ENCODE measurements at regions not wholly inside any gene's neighbourhood (a gene's known extent, or its start where the extent isn't known, plus 50 kb on each side); places are given as distances from the start of the nearest gene placed in this dataset.

- H3K27ac ChIP-seq, result no peak overlapping the region
- no peak for TF ChIP-seq CTCF (conservative IDR thresholded peaks at IDR 0.05)
These were observed 208.6 kb upstream of the OR4E1 start for GRCh38 chr14:21882226-21882625.

DNA sequence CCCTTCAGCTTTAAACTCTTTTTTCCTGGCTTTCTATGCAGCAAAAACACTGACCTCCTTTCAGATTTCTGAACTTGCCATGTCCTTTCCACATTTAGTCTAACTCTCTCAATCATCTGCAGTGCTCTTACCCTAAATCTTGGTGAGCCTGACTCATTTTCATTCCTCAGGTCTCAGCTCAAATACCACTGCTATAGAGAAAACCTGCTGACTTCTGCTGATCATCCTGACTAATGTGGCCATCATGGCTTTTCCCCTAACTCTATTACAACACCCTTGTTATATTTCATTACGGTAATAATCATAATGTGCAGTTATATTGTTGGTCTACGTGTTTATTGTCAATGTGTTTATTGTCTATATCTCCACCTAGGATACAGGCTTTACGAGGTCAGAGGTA lies 207.3 kb upstream of the OR4E1 start:
- TF ChIP-seq ZFX (IDR thresholded peaks at IDR 0.05), result no peak
- no peak overlapping the region for H3K27ac ChIP-seq

DNA sequence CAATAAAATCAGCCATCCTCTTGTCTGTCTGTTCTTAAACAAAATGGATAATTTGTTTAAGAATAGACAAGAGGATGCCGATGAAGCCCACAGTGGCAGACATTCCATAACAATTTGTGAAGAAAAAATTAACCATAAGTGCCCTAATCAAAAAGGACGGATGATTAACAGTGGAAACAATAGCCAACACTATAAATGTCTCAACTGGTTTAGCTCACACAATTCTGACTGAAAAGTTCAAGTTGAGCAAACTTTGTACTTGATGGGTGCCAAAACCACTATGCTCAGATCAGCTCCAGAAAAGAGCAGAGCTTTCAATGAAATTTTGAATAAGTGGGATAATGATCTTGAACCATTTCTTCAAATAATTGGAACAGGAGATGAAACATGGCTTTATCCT lies 202.2 kb upstream of the OR4E1 start:
- no peak overlapping the region for H3K27ac ChIP-seq
- TF ChIP-seq CTCF (conservative IDR thresholded peaks at IDR 0.05), result no peak
- no peak for TF ChIP-seq ZFX (IDR thresholded peaks at IDR 0.05)

DNA sequence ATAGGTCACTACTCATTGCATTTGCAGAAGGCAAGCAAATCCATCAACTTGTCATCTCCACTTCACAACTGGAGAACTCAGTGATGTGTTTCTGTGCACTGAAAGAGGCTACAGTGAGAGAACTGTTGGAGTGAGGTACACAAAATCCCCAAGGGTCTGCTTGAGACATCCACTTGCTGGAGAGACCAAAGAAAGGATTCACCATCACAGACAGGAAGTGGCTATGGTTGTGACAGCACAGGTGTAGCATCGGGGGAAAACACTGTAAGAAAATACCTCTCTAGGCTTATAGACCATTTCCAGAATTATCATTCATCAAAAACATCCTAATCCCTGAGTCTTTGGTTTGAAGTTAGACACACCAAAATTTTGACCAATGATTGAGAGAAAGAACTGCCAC lies 201.3 kb upstream of the OR4E1 start:
- TF ChIP-seq ZFX (IDR thresholded peaks at IDR 0.05) (no peak), CTCF (conservative IDR thresholded peaks at IDR 0.05) (no peak)
- no peak overlapping the region for H3K27ac ChIP-seq

DNA sequence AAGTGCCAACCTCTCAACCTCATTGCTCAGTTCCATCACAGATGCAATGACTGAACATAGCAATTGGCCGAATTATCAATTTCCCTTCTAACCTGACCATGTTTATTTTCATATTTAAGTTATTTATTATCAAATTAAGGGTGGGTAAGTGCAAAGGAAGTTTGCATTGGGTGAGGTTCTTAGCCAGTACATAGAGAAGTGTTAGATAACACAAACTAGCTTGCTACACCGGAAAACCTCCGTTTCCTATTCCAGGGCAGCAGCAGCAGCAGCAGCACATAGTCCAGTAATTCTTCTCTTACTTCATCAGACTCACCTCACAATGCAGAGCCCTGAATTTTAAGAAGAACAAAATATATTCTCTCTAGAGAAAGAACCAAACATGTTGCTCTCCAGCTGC lies 200.5 kb upstream of the OR4E1 start:
- TF ChIP-seq ZFX (IDR thresholded peaks at IDR 0.05) (no peak), CTCF (conservative IDR thresholded peaks at IDR 0.05) (no peak)
- no peak overlapping the region for H3K27ac ChIP-seq

DNA sequence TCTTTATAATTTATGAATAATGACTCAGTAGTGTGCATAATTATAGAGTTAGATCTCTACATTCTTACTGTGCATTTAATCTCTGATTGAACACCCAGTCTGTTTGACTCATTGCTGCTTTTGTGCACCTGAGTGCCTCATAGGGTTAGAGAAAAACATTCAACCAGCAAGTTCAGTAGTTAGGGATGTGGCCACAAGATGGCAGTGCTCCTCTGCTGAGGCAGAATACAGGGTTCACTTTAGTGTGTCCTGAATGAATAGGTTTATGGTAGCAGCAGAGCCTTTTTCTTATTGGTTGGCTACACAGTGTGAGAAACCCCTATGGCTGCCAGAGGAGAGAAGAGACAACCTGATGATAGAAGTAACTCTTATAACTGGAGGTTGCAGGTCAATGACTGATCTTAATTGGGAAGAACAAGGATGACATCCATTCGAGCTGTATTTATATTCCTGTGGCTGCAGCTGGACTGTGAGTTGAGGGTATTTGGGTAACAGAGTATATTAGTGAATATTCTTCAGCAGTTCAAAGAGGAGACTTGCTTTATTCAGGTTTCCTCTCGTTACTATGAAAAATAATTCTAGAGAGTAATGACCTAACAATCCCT lies 194.9 kb upstream of the OR4E1 start:
- TF ChIP-seq CTCF (conservative IDR thresholded peaks at IDR 0.05) (peak; percentile 87), ZFX (IDR thresholded peaks at IDR 0.05) (no peak)

DNA sequence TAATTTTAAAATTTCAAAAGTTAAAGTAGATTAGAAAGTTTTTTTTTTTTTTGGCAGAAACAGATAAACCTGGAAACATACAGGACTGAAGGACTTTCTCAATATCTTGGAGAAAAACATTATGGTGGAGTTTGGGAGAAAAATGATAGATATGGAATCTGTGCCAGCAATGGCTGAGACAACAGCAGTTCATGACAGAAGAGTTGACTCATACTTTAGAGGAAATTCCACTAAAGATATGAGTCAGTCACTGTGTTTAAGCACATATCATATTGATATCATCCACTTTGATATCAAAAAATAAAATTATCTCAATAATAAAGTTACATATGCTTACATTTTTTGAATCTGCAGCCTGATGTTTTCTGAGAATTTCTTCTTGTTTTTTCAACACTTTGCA lies 193.9 kb upstream of the OR4E1 start:
- H3K27ac ChIP-seq, result no peak overlapping the region
- TF ChIP-seq ZFX (IDR thresholded peaks at IDR 0.05) (no peak), CTCF (conservative IDR thresholded peaks at IDR 0.05) (no peak)

More for the DNA sequence above, 194.9 kb upstream of the OR4E1 start:
- no peak overlapping the region for H3K27ac ChIP-seq

GRCh38 chr14:21866479-21866878 lies 192.9 kb upstream of the OR4E1 start:
- no peak overlapping the region for H3K27ac ChIP-seq
- no peak for TF ChIP-seq ZFX (IDR thresholded peaks at IDR 0.05)
- TF ChIP-seq CTCF (conservative IDR thresholded peaks at IDR 0.05), result no peak

Data from C4-2B (cell line).